ENCODE measurements at regions not wholly inside any gene's neighbourhood (a gene's known extent, or its start where the extent isn't known, plus 50 kb on each side); places are given as distances from the start of the nearest gene placed in this dataset.
"Not testable (repeated sequence)": the region's sequence is repeated elsewhere in the genome, so short reads cannot be mapped to it uniquely, and the experiment has no call there.

DNA sequence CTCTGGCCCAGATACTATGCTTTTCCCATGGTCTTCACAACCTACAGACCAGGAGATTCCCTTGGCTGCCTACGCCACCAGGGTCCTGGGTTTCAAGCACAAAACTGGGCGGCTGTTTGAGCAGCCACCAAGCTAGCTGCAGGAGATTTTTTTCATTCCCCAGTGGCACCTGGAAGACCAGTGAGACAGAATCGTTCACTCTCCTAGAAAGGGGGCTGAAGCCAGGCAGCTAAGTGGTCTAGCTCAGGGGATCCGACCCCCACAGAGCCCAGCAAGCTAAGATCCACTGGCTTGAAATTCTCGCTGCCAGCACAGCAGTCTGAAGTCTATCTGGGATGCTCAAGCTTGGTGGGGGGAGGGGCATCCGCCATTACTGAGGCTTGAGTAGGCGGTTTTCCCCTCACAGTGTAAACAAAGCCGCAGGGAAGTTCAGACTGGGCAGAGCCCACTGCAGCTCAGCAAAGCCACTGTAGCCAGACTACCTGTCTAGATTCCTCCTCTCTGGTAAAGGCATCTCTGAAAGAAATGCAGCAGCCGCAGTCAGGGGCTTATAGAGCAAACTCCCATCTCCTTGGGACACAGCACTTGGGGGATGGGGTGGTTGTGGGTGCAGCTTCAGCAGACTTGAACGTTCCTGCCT lies 168.7 kb upstream of the ADAMTSL1 start:
- not testable (repeated sequence) for DNase-seq

- DNase-seq, result no peak
Measured at GRCh38 chr9:18314316-18314715, 159.6 kb upstream of the ADAMTSL1 start.

GRCh38 chr9:18317896-18318295 lies 156.1 kb upstream of the ADAMTSL1 start:
- DNase-seq, result no peak

GRCh38 chr9:18319918-18320445 lies 154.0 kb upstream of the ADAMTSL1 start:
- no peak for DNase-seq

DNA sequence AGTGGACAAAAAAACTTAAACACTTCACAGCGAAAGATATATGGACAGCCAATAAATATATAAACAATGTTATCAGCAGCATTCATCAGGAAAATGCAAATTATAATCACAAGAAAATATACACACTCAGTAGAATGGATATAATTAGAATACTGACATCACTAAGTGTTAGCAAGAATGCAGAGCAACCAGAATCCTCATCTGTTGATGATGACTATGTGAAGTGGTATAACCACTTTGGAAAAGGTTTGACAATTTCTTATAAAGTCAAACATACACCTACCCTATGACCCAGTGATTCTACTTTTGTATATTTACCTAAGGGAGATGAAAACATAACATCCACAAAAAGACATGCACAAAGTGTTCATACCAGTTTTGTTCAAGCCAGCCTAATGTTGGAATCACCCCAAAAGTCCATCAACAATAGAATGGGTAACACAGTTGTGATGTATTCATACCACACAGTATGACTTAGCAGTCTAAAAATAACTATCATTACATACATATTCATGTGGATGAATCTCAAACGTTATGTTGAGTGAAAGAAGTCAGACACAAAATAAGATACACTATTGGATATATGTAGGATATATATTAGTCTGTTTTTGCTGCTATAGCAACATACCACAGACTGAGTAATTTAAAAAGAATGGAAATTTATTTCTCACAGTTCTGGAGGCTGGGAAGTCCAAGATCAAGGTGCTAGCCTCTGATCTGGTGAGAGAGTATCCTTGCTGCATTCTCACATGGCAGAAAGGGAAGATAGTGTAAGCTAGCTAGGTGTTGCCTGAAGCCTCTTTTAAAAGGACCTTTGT lies 148.8 kb upstream of the ADAMTSL1 start:
- DNase-seq, result no peak

GRCh38 chr9:18325746-18326011 lies 148.3 kb upstream of the ADAMTSL1 start:
- not testable (repeated sequence) for DNase-seq

- no peak for DNase-seq
Measured at GRCh38 chr9:18327121-18327520, 146.8 kb upstream of the ADAMTSL1 start.

DNA sequence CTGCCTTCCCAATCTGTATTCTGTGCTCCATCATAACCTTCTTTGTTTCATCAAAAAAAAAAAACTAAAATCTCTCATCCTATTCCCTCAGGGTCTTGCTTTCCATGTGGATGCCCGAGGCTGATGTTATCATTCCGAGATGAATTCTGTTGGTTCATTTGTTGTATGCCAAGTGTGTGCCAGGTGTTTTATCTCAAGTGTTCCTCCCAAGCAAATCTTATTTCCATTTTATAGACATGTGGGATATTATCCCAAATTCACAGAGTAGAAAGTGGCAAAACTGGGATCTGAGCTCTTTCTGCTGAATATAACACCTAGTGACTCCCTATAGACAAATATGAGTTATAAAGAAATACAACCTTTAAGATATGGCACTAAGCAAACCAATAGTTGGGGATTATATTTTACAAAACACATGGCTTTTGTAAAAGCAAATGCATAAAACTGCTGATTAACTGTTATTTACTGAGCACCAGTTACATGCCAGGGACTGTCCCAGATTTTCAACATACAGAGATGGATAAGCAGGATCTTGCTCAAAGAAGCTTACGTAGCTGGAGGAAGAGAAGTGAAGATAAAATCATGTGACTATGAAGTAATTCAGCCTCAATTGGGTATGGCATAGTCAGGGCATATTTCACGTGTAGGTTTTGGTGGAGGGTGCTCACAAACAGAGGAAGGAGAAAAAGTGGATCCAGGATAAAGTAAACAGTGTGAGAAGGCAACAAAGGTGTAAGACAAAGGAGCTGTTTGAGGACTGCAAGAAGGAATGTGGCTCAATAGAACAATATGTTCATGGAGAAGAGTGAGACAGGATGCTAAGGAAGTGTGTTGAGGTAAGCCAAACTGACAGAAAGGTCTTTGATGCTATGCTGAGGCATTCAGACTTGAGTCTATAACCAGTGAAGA lies 143.3 kb upstream of the ADAMTSL1 start:
- no peak for DNase-seq

DNA sequence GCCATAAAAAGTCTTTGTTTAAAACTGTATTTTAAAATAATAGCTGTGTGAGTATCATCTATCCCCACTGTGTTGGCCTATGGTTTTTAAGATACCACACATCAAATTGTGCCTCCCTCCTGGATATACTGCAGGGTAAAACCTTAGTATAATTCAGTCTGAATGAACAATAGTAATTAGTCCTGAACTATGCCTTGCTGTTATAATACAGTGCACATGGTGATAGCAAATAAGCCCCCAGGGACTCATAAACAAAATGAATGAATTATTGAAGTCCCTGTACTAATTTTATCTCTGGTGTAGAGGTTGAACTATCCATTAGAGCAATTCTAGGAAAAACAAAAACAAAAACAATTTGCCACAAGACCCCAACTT lies 142.7 kb upstream of the ADAMTSL1 start:
- DNase-seq, result no peak

- no peak for DNase-seq
Measured at GRCh38 chr9:18331808-18332209, 142.1 kb upstream of the ADAMTSL1 start.

DNA sequence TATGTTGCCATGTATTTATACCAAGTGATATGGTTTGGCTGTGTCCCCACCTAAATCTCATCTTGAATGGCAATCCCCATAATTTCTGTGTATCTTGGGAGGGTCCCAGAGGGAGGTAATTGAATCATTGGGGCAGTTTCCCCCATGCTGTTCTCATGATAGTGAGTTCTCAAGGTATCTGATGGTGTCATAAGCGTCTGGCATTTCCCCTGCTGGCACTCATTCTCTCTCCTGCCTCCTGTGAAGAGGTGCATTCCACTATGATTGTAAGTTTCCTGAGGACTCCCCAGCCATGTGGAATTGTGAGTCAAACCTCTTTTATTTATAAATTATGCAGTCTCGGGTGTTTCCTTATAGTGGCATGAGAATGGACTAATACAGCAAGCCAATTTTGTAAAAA lies 140.8 kb upstream of the ADAMTSL1 start:
- no peak for DNase-seq

DNA sequence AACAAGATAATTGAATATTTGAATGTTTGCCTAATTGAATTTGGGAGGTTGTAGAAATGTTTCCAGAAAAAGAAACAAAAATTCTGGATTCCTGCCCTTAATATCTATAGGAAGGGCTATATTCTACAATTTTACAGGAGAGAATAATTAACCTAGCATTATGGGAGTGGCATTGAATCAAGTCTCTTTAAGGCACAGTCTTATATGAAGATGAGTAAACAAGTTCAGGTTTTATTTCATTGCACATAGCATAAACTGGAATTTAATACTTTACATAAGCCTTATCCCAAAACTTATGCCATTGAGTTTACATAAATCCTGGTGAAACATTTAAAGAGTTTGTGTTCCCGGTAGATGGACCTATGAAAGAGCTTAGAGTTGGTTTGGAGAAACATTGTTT lies 138.1 kb upstream of the ADAMTSL1 start:
- no peak for DNase-seq

- no peak for DNase-seq
Measured at GRCh38 chr9:18338042-18338441, 135.9 kb upstream of the ADAMTSL1 start.

DNA sequence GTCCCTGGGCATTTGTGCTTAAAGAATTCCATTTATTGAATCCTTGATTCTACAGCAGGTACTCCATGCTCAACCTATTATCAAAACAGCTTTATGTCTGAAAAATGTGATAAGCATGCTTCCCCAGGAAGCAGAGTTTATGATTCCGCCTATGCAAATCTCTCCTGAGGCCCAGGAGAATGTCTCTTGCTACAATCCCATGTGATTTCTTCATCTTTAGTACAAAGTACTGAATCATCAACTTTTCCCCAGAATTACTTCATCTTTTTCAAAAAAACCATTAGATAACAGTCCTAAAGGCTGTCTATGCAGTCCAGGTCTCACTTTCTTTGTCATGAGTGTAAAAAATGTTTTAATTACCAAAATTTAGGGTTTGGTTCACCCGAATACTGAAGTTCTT lies 130.2 kb upstream of the ADAMTSL1 start:
- DNase-seq, result no peak

DNA sequence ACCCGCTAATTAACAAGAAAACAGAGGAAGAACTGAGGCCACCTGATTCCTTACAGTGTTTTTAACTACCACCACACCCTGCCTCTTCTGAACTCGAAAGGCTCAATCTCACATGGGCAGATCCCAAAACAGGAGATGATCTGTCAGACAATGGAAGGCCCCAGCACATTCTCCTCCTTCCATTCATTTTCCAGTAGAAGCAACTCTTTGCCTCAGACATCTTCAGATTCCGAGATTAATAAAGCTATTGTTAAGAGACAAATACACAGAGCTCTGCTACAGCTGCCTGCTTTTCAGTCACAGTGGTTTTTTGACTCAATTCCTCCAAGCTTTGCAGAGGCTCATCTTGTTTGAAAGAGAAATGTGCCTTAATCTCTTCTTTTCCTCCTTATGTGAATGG lies 127.2 kb upstream of the ADAMTSL1 start:
- no peak for DNase-seq

GRCh38 chr9:18347386-18348082 lies 126.4 kb upstream of the ADAMTSL1 start:
- no peak for DNase-seq

DNA sequence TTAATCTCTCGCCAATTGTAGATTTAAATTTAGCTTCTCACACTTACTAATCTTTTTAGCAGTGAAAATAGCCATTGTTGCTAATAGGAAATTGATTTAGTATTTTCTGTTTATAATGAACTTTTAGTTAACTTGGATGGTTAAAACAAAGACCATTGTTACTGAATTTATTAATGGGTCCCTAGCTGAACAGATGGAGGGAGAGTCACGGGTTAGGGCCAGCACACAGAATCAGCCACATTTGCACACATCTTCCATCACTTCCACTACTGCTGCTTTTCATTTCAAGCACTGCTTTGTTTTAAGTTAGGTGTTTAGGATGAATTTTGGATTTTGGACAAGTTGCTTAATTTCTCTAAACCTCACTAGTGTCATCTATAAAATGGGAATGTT lies 125.9 kb upstream of the ADAMTSL1 start:
- DNase-seq, result no peak

DNA sequence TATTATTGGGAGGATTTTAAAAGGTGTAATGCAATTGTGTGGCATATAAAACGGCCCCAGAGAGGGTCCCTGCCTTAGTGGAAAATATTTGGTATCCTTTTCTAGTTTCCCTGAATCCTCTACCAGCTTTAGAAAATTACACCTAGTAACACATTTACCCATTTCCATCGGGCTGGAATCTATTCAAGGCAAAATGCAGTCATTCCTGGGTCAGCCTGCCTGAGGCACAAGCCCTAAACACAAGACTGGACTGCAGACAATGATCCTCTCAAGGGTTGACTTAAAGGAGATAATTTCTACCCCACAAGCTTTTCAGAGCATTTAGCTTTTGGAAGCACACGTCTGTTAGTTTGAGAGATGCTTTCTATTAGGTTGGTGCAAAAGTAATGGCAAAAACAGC lies 124.4 kb upstream of the ADAMTSL1 start:
- DNase-seq, result no peak

GRCh38 chr9:18350036-18350435 lies 123.9 kb upstream of the ADAMTSL1 start:
- DNase-seq, result no peak

- DNase-seq, result no peak
Measured at GRCh38 chr9:18350995-18351595, 122.9 kb upstream of the ADAMTSL1 start.

GRCh38 chr9:18352711-18353110 lies 121.2 kb upstream of the ADAMTSL1 start:
- no peak for DNase-seq

DNA sequence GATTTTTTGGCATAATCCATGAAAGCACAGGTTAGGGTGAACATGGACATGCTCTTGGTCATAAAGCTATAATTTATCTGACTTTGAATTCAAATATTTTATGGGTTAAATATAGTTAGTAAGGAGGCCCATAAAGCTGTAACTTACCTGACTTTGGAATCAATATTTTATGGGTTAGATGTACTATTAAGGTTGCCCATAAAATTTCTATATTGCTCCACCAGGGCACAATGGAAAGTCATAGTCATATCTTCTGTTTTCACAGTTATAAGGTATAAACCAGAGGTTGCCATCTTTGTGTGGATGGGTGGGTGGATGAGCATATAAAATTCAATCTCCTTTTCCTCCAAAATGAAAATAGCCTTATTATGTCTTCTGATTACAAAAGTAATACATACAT lies 120.5 kb upstream of the ADAMTSL1 start:
- no peak for DNase-seq

- DNase-seq, result no peak
Measured at GRCh38 chr9:18357321-18357720, 116.6 kb upstream of the ADAMTSL1 start.
